NCI-H524 (cell line): ENCODE measurements at regions not wholly inside any gene's neighbourhood (a gene's known extent, or its start where the extent isn't known, plus 50 kb on each side); places are given as distances from the start of the nearest gene placed in this dataset.
A peak's percentile ranks its signal among the peaks of the same experiment; 100 is the strongest.

Source experiments
- DNase-seq, 2 experiments: peaks; one replicate each; lab custom pipeline; 2025; lab: John Stamatoyannopoulos, UW

DNA sequence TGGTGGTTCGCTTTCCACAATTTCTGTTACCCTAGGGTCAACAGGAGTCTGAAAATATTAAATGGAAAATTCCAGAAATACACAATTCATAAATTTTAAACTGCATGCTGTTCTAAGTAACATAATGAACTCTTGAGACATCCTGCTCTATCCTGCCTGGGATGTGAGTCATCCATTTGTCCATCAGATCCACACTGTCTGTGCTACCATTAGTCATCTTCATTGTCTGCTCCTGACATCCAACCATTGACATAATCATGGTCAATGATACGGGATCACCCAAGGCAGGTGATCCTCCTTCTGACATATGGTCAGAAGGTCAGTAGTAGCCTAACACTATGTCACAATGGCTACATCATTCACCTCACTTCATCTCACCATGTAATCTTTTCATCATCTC is 276.7 kb upstream of the KIF2A start:
- no peak for DNase-seq

DNA sequence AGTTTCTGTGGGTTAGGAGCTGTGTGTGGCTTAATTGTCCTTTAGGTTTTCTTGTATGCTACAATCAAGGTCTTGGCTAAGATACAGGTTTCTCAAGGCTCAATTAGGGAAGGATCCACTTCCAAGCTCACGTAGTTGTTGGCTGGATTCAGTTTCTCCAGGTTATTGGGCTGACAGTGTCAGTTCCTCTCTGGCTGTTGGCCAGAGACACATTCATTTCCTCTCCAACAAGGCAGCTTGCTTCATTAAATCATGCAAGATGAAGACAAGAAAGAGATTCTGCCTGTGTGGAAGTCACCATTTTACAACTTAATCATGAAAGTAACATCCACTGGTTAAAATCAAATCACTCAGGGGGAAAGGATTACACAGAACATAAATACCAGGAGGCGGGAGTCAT is 275.7 kb upstream of the KIF2A start:
- no peak for DNase-seq

DNA sequence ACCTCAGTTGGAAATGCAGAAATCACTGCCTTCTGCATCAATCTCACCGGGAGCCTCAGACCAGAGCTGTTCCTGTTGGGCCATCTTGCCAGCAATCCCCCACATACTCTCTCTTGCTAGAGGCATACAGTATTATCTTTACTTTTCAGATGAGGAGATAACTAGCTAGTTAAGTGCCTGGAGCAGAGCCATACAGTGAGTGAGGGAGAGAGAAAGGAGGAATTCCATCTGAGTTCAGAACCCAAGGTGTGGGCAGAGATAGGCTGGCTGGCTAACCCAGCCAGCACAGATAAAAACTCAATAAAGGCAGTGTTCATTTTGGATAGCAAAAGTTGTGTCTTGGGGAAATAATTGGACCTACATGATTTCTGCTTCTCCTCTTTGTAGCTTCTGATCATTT is 268.0 kb upstream of the KIF2A start:
- DNase-seq = no peak

DNA sequence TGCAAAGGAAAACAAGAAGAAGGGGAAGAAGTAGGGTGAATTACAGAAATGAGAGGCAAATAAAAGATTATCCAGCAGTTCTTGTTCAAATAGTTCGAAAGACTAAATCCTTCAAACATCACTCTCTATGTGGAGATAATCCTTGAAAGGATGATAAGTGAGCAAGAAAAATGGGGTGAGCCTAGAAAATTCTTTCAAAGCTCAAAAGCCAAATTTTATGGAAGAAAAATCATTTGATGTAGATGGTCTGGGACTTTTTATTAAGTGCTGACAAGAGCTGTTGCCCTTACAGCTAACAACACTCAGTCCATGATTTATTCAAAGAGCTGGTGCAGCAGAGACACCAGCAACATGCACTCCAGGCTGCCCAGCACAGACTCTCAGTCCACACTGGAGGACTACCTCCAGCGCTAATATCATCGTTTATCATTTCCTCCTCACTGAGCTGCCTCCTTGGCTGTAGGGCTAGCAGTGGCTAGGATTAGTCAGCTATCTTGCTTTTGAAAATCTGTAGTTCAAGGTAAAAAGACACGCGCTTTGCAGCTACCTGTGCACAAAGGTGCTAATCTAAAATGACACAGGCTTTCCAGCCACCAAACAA is 264.8 kb upstream of the KIF2A start:
- DNase-seq = no peak

DNA sequence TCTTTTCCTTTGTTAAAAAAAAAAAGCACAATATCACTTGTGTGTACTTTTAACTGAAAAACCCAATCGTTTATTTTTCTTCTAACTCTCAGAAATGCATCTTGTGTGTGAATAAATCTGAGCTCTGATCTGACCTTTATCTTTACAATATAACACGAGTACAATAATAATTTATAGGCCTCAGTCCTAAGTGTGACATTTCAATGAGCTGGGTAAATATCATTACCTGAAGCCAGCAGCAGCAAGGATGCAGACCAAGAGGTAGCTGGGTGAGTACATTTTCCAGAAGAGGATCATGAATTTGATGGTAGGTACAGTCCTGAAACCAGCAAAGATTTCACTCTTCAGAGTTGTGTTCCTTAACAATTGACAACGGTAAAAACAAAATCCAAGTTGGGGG is 264.0 kb upstream of the KIF2A start:
- no peak for DNase-seq

- peak; percentile 48 to 80 for DNase-seq
Measured at GRCh38 chr5:62043289-62044280, 262.4 kb upstream of the KIF2A start.

DNA sequence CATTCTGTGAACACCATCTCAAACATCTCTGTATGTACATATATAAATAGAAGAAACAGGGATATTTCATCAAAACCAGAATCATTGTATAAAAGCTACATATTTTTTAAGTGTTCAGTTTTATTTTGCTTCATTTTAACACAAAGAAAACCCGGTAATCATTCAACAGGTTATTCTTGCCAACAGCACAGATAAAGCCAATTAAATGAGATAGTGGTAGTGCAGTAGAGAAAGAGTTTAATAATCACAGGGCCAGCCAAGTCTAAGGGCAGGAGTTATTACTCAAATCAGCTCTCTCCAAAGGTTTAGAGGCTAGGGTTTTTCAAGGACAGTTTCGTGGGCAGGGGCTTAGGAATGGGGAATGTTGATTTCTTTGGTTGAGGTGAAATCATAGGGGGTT is 261.0 kb upstream of the KIF2A start:
- DNase-seq = no peak

GRCh38 chr5:62046191-62046590 is 259.8 kb upstream of the KIF2A start:
- no peak for DNase-seq

DNA sequence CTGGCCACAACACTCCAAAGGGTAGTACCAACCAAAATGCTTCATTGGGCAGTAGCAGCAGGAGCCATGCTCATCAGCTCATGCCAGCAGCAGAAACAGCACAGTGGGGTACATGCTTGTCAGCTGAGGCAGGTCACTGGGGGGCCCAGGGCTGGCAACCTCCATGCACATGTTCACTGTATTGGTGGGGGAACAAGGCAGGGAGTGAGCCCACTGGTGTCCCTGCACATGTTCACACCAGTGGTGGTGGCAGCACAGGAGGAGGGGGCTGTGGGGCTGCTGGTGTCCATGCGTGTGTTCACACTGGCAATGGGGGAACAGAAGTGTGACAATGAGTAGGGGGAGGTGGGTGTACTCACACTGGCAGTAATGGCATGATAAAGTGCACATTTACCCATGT is 254.3 kb upstream of the KIF2A start:
- no peak for DNase-seq

DNA sequence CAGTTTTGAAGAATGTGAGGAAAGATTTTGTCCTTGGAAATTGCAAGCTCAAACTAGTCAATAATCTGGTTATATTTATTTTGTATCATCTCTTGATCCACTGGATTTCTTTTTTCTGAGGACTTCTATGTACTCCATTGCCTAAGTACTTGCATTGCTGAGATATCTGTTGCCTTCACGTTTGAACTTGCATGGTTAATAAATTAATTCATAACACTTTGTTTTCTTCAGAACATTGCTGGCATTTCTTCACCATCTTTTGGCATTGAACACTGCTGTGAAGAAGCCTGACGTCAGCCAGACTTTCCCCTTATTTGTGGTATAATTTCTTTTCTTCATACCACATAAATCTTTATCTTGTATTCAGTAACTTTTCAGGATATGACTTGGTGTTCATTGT is 246.0 kb upstream of the KIF2A start:
- DNase-seq = no peak

GRCh38 chr5:62065050-62065449 is 241.0 kb upstream of the KIF2A start:
- DNase-seq = no peak

- DNase-seq = no peak
Measured at GRCh38 chr5:62066761-62067277, 239.2 kb upstream of the KIF2A start.

DNA sequence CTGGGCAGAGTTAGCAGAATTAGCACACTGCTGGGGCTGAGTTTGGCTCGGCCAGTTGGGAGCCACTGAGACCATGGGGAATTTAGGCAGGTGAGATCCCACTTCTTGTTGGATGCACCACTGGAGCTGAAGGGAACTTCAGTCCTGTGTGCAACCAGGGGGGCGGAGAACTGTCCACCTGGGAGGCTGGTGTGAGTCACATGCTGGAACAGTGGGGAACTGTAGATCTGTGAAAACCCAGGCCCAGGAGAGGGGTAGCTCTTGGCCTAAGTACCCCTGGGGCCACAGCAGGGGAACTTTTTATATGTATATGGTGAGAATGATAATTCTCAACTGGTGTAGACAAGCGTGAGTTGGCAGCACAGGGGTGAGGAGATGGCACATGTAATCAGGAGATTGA is 237.5 kb upstream of the KIF2A start:
- DNase-seq = no peak

- no peak for DNase-seq
Measured at GRCh38 chr5:62077387-62077786, 228.6 kb upstream of the KIF2A start.

DNA sequence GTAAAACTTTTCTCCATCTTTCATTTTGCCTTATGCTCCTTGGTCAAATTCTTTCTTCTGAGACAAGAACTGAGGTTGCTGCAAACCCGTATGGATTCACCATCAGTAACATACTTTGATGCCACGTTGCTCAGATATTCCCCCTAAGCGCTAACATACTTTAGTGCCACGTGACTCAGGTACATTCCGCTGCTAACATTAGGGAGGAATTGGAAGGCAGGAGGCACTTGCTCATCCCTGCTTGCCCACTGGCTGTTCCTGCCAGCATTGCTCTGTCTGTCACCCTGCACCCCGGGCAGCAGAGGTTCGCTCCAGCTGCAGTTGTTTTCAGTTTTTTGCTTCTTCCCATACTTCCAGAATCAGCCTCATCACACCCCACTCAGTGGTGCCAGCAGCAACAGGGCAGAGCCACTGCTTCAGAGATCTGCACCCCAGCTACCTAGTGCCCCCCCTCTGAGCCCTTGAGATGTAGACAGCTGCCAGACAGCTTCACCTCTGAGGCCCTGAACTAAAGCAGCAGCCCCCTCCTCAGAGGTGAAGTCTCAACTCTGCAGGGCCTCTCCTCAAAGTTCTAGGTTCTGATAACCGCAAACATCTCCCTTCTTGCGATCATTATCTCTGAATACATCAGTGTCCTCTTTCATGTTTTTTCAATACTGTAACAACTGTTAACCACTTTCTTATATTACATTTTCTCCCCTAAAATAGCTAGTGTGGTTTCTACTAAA is 228.0 kb upstream of the KIF2A start:
- DNase-seq = no peak

- DNase-seq = no peak
Measured at GRCh38 chr5:62082370-62082801, 223.6 kb upstream of the KIF2A start.

GRCh38 chr5:62083247-62083646 is 222.8 kb upstream of the KIF2A start:
- no peak for DNase-seq

DNA sequence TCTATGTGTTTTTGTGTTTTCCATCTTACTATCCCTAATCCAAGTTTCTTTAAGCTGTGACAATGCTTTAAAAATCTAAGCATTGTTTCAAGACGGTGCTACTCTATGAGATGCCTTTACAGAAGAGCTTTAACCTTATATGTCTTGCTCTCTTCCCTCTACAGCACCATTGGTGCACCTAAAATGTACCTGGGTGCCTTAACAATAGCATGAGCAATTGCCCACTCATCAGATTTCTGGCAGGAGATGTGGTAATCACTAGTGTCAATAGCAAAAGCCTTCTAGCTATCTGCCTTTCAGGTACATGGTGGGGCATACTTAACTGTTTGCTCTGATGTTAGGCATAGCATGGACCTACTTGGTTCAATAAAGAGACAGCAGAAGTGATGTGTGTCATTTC is 222.3 kb upstream of the KIF2A start:
- no peak for DNase-seq

GRCh38 chr5:62084391-62084790 is 221.6 kb upstream of the KIF2A start:
- no peak for DNase-seq

- DNase-seq = no peak
Measured at GRCh38 chr5:62090953-62091352, 215.1 kb upstream of the KIF2A start.

- no peak for DNase-seq
Measured at GRCh38 chr5:62093411-62093810, 212.6 kb upstream of the KIF2A start.

DNA sequence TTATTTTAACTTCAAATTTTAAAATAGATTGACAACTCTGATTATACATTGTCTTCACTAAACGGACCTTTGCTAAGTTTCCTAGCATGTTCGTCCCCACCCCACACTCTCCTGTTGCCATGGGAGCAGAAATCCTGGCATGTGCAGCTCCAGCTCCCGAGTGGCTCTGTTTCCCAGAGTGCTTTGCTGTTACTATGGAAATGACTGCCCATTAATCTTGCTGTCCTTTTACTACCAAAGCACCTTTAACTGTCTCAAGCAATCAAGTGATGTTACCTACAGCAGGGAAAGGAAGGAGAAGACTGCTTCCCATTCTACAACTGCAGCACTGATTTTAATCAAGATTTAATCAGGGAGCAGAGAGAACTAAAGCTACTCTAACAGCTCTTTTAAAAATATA is 212.0 kb upstream of the KIF2A start:
- peak; percentile 63 to 85 for DNase-seq

DNA sequence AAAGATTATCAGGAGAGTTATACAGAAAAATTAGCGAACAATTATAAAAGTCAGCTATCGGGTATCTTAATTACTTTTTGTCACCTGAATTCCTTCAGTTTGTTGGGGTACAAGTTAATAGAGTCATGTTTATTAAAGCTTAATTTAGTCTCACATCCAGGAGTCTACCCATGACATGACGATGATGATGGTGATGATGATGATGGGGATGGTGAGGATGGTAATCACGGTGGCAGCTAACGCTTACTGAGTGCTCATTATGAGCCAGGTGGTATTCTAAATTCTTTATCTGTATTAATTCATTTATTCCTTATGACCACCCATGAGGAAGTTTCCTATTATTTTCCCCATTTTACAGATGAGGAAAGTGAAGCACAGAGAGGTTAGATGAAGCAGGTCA is 208.6 kb upstream of the KIF2A start:
- DNase-seq = no peak
